ENCODE measurements at regions not wholly inside any gene's neighbourhood (a gene's known extent, or its start where the extent isn't known, plus 50 kb on each side); places are given as distances from the start of the nearest gene placed in this dataset.

DNA sequence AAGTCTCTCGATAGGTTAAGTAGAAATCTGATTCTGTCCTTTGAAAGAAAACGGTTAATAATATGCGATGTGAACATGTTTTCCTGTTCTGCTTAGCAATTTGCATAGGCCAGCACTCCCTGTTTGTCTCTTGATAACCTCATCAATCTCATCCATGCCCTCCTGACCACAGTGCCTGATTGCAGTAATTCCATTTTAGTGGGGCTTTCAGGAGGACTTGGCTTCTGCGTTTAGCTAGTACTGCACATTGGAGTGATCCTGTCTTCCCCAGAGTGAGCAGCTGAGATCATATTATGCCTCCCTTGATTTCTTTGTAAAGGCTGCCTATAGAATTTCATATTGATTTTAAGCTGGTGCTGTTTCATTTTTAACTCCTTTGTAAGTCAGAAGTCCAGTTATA lies 335.9 kb upstream of the ISL1 start:
- DNase-seq (ENCODE audit: low read depth): no peak
- no peaks in the 10 kb centered on the region for H3K36me3 ChIP-seq (ENCODE audit: control insufficient read depth, insufficient read depth, low read length, severe bottlenecking)
- no peaks in the 10 kb centered on the region for H3K27me3 ChIP-seq (replicated peaks; ENCODE audit: control insufficient read depth, insufficient read depth, low read length)
- no peak overlapping the region for H3K9ac ChIP-seq (ENCODE audit: low read length)
- H3K9me3 ChIP-seq (ENCODE audit: control insufficient read depth, low read length): no peaks in the 10 kb centered on the region
- H3K4me3 ChIP-seq (ENCODE audit: low read length): no peak overlapping the region
- no peaks in the 10 kb centered on the region for H3K4me1 ChIP-seq (ENCODE audit: control insufficient read depth, insufficient read depth, low read length)

DNA sequence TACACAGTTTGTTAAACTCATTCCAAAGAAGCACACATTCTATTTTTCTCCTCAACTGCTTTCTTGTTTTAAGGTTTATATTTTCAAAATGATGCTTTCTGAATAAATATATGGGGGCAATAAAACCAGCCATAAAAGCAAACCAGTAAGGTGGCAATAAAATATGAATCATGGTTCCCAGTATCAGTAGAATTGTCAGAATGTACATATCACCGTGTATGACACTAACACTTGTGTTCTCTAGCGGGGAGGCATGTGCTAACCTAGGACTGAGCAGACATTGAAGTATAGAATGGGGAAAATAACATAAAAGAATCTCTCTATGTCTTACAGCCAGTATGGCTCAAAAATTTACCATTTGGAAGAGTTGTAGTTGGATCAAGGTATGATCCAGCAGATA lies 329.9 kb upstream of the ISL1 start:
- H3K9ac ChIP-seq (ENCODE audit: low read length): no peak overlapping the region
- H3K4me3 ChIP-seq (ENCODE audit: low read length): no peak overlapping the region
- H3K27me3 ChIP-seq (replicated peaks; ENCODE audit: control insufficient read depth, insufficient read depth, low read length): no peaks in the 10 kb centered on the region
- DNase-seq (ENCODE audit: low read depth): no peak
- no peaks in the 10 kb centered on the region for H3K4me1 ChIP-seq (ENCODE audit: control insufficient read depth, insufficient read depth, low read length)
- no peaks in the 10 kb centered on the region for H3K36me3 ChIP-seq (ENCODE audit: control insufficient read depth, insufficient read depth, low read length, severe bottlenecking)
- no peaks in the 10 kb centered on the region for H3K9me3 ChIP-seq (ENCODE audit: control insufficient read depth, low read length)

DNA sequence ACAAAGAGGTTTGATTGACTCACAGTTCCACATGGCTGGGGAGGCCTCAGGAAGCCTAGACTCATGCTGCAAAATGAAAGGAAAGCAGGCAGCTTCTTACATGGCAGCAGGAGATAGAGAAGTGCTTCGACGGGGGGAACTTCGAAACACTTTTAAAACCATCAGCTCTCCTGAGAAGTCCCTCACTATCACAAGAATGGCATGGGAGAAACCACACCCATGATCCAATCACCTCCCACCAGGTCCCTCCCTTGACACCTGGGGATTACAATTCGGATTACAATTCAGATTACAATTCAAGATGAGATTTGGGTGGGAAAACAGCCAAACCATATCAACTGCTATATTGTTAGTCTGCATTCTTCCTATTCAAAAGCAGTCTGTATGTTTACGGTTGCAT lies 322.3 kb upstream of the ISL1 start:
- H3K4me1 ChIP-seq (ENCODE audit: control insufficient read depth, insufficient read depth, low read length): no peaks in the 10 kb centered on the region
- peaks cover 20% of the 10 kb centered on the region for H3K9me3 ChIP-seq (ENCODE audit: control insufficient read depth, low read length)
- no peaks in the 10 kb centered on the region for H3K27me3 ChIP-seq (replicated peaks; ENCODE audit: control insufficient read depth, insufficient read depth, low read length)
- no peak overlapping the region for H3K9ac ChIP-seq (ENCODE audit: low read length)
- DNase-seq (ENCODE audit: low read depth): no peak
- H3K36me3 ChIP-seq (ENCODE audit: control insufficient read depth, insufficient read depth, low read length, severe bottlenecking): no peaks in the 10 kb centered on the region
- H3K4me3 ChIP-seq (ENCODE audit: low read length): no peak overlapping the region

GRCh38 chr5:51072937-51073336 lies 310.3 kb upstream of the ISL1 start:
- H3K9me3 ChIP-seq (ENCODE audit: control insufficient read depth, low read length): peaks cover 13% of the 10 kb centered on the region
- no peak overlapping the region for H3K9ac ChIP-seq (ENCODE audit: low read length)
- DNase-seq (ENCODE audit: low read depth): no peak
- H3K36me3 ChIP-seq (ENCODE audit: control insufficient read depth, insufficient read depth, low read length, severe bottlenecking): no peaks in the 10 kb centered on the region
- no peaks in the 10 kb centered on the region for H3K4me1 ChIP-seq (ENCODE audit: control insufficient read depth, insufficient read depth, low read length)
- no peak overlapping the region for H3K4me3 ChIP-seq (ENCODE audit: low read length)
- H3K27me3 ChIP-seq (replicated peaks; ENCODE audit: control insufficient read depth, insufficient read depth, low read length): no peaks in the 10 kb centered on the region

GRCh38 chr5:51082741-51083140 lies 300.5 kb upstream of the ISL1 start:
- Histone ChIP-seq H3K27me3 (replicated peaks; ENCODE audit: control insufficient read depth, insufficient read depth, low read length) (no peaks in the 10 kb centered on the region), H3K9me3 (ENCODE audit: control insufficient read depth, low read length) (no peaks in the 10 kb centered on the region), H3K4me3 (ENCODE audit: low read length) (no peak overlapping the region), H3K9ac (ENCODE audit: low read length) (no peak overlapping the region), H3K4me1 (ENCODE audit: control insufficient read depth, insufficient read depth, low read length) (no peaks in the 10 kb centered on the region), H3K36me3 (ENCODE audit: control insufficient read depth, insufficient read depth, low read length, severe bottlenecking) (no peaks in the 10 kb centered on the region)
- no peak for DNase-seq (ENCODE audit: low read depth)

DNA sequence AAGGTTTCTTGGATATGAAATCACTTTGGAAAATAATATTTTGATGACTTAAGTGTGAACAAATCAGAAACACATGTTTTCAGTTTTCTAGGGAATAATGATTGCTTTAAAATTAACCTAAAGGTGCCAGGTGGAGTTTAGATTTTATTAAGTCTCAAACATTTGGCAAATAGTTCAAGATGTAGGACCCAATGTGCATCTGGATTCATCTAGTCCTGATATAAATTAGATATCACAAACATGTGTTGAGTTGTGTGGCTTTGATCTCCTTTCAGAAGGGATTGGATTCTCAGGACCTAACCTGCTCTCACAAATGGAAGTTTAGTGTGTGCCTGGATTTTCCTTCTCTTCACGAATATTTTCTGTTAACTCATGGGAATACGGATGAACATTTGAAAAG lies 291.4 kb upstream of the ISL1 start:
- no peak overlapping the region for H3K4me3 ChIP-seq (ENCODE audit: low read length)
- H3K9ac ChIP-seq (ENCODE audit: low read length): no peak overlapping the region
- no peaks in the 10 kb centered on the region for H3K9me3 ChIP-seq (ENCODE audit: control insufficient read depth, low read length)
- no peaks in the 10 kb centered on the region for H3K4me1 ChIP-seq (ENCODE audit: control insufficient read depth, insufficient read depth, low read length)
- H3K36me3 ChIP-seq (ENCODE audit: control insufficient read depth, insufficient read depth, low read length, severe bottlenecking): no peaks in the 10 kb centered on the region
- DNase-seq (ENCODE audit: low read depth): no peak
- no peaks in the 10 kb centered on the region for H3K27me3 ChIP-seq (replicated peaks; ENCODE audit: control insufficient read depth, insufficient read depth, low read length)

GRCh38 chr5:51095486-51095885 lies 287.8 kb upstream of the ISL1 start:
- H3K27me3 ChIP-seq (replicated peaks; ENCODE audit: control insufficient read depth, insufficient read depth, low read length): no peaks in the 10 kb centered on the region
- H3K4me3 ChIP-seq (ENCODE audit: low read length): no peak overlapping the region
- H3K36me3 ChIP-seq (ENCODE audit: control insufficient read depth, insufficient read depth, low read length, severe bottlenecking): no peaks in the 10 kb centered on the region
- no peaks in the 10 kb centered on the region for H3K9me3 ChIP-seq (ENCODE audit: control insufficient read depth, low read length)
- H3K4me1 ChIP-seq (ENCODE audit: control insufficient read depth, insufficient read depth, low read length): no peaks in the 10 kb centered on the region
- DNase-seq (ENCODE audit: low read depth): no peak
- no peak overlapping the region for H3K9ac ChIP-seq (ENCODE audit: low read length)

DNA sequence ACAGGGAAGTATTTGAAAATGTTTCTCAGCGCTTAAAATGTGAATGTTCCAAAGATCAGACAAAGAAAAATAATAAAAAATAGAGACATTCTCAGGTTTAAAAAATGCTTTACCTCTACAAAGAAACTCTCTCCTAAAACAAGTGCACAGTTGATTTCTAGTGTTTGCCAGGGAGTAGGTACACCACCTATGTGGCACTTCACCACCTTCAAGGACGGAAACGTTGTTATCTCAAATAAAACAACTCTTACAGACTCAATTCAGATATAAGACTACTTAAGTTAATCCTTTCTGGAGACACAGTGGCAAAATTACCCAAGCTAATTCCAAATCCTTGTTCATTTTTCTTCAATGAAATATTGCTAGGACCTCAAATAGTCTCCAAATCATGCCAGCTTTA lies 286.4 kb upstream of the ISL1 start:
- H3K36me3 ChIP-seq (ENCODE audit: control insufficient read depth, insufficient read depth, low read length, severe bottlenecking): no peaks in the 10 kb centered on the region
- no peaks in the 10 kb centered on the region for H3K9me3 ChIP-seq (ENCODE audit: control insufficient read depth, low read length)
- H3K4me1 ChIP-seq (ENCODE audit: control insufficient read depth, insufficient read depth, low read length): no peaks in the 10 kb centered on the region
- H3K27me3 ChIP-seq (replicated peaks; ENCODE audit: control insufficient read depth, insufficient read depth, low read length): no peaks in the 10 kb centered on the region
- DNase-seq (ENCODE audit: low read depth): no peak
- no peak overlapping the region for H3K4me3 ChIP-seq (ENCODE audit: low read length)
- no peak overlapping the region for H3K9ac ChIP-seq (ENCODE audit: low read length)

- no peaks in the 10 kb centered on the region for H3K27me3 ChIP-seq (replicated peaks; ENCODE audit: control insufficient read depth, insufficient read depth, low read length)
- no peaks in the 10 kb centered on the region for H3K4me1 ChIP-seq (ENCODE audit: control insufficient read depth, insufficient read depth, low read length)
- no peaks in the 10 kb centered on the region for H3K36me3 ChIP-seq (ENCODE audit: control insufficient read depth, insufficient read depth, low read length, severe bottlenecking)
- DNase-seq (ENCODE audit: low read depth): no peak
- no peaks in the 10 kb centered on the region for H3K9me3 ChIP-seq (ENCODE audit: control insufficient read depth, low read length)
- no peak overlapping the region for H3K9ac ChIP-seq (ENCODE audit: low read length)
- no peak overlapping the region for H3K4me3 ChIP-seq (ENCODE audit: low read length)
Observed at GRCh38 chr5:51099173-51099853, 283.9 kb upstream of the ISL1 start.

DNA sequence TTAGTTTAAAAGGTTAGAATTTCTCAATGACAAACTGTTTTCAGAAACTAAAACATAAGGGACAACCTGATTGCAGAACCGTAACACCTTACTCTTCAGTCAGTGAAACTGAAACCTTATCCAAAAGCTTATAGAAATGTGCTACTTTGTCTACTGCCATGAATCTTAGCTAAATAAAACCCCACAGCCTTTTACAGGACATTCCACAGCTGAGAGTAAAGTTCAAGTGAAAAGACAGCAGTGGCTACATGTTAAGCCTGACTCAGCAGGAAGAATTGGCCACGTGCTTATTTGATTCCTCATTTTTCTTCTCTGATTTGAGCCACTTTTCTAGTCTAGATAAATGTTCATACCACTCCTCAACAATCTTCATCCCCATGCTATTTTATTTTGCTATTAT lies 278.7 kb upstream of the ISL1 start:
- no peaks in the 10 kb centered on the region for H3K36me3 ChIP-seq (ENCODE audit: control insufficient read depth, insufficient read depth, low read length, severe bottlenecking)
- DNase-seq (ENCODE audit: low read depth): no peak
- H3K4me1 ChIP-seq (ENCODE audit: control insufficient read depth, insufficient read depth, low read length): no peaks in the 10 kb centered on the region
- no peaks in the 10 kb centered on the region for H3K9me3 ChIP-seq (ENCODE audit: control insufficient read depth, low read length)
- no peak overlapping the region for H3K9ac ChIP-seq (ENCODE audit: low read length)
- no peaks in the 10 kb centered on the region for H3K27me3 ChIP-seq (replicated peaks; ENCODE audit: control insufficient read depth, insufficient read depth, low read length)
- no peak overlapping the region for H3K4me3 ChIP-seq (ENCODE audit: low read length)

DNA sequence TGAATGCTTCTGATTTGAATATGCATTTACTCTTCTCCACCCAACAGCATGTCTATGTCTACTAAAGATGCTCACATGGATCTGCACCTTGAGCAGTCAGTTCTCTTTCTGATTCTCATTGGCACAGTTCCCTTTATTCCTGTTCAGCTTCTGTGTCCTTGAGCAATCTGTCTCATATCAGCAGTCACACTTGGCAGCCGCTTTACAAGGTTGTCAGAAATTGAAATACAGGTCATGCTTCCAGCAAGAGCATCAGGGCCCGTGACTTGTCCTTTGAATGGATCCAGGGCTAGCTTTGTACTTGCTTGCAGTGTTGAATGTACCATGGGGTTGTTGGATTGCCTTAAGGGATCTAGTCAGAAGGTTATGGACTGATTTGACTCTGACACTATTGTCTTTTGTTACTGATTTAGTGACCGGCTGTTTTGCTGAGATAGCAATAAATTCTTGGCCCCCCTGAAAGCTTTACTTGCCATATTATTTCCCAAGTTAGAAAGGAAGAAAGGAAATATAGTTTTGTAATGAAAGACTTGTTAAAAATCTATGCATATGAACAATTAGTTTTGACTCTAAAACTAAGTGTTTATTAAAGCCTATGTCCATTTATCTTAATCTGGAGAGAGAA lies 273.4 kb upstream of the ISL1 start:
- Histone ChIP-seq H3K4me3 (ENCODE audit: low read length) (no peak overlapping the region), H3K9me3 (ENCODE audit: control insufficient read depth, low read length) (no peaks in the 10 kb centered on the region), H3K36me3 (ENCODE audit: control insufficient read depth, insufficient read depth, low read length, severe bottlenecking) (no peaks in the 10 kb centered on the region), H3K9ac (ENCODE audit: low read length) (no peak overlapping the region), H3K27me3 (replicated peaks; ENCODE audit: control insufficient read depth, insufficient read depth, low read length) (no peaks in the 10 kb centered on the region), H3K4me1 (ENCODE audit: control insufficient read depth, insufficient read depth, low read length) (no peaks in the 10 kb centered on the region)
- DNase-seq (ENCODE audit: low read depth): no peak

- no peaks in the 10 kb centered on the region for H3K36me3 ChIP-seq (ENCODE audit: control insufficient read depth, insufficient read depth, low read length, severe bottlenecking)
- no peak for DNase-seq (ENCODE audit: low read depth)
- no peaks in the 10 kb centered on the region for H3K9me3 ChIP-seq (ENCODE audit: control insufficient read depth, low read length)
- no peaks in the 10 kb centered on the region for H3K27me3 ChIP-seq (replicated peaks; ENCODE audit: control insufficient read depth, insufficient read depth, low read length)
- H3K4me1 ChIP-seq (ENCODE audit: control insufficient read depth, insufficient read depth, low read length): no peaks in the 10 kb centered on the region
- no peak overlapping the region for H3K4me3 ChIP-seq (ENCODE audit: low read length)
- no peak overlapping the region for H3K9ac ChIP-seq (ENCODE audit: low read length)
Observed at GRCh38 chr5:51131266-51131665, 252.0 kb upstream of the ISL1 start.
